HG02884 (cell line): ENCODE measurements at regions not wholly inside any gene's neighbourhood (a gene's known extent, or its start where the extent isn't known, plus 50 kb on each side); places are given as distances from the start of the nearest gene placed in this dataset.

Experiments used
- ATAC-seq: cut with Tn5 transposase; IDR thresholded peaks from one replicate; pipeline ENCODE4 v1.9.1; 2021; ENCODE audit warnings: mild to moderate bottlenecking, moderate library complexity; ENCODE audit not compliant: unreplicated experiment

DNA sequence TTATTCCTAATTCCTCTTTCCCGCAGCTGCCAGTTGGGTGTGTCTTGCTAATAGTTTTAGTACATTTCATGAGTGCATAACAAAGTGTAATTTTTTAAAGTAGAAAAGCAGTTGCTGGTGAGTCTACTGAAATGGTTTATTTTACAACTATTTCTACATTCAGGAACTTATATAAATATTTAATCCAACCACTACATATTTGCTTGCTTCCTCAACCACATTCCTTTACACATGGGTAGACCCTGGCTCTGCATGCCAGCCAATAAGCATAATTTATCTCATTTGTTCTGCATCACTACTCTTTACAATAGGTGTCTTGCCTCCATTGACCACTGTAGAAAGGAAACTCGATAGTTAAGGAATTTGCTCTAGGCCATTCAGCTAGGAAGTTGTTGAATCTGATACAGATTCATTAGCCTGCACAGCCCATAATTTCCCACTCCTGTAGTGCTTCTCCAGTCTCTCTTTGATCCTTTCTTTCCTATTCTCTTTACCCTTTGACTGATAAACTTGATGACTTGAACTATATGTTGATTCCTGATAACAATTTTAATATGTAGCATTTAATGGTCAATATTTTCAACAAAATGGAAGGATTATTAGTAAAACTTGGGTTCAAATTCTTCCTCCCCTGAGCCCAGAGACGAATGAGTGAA is 342.5 kb upstream of the ACTBL2 start:
- no peak for ATAC-seq

DNA sequence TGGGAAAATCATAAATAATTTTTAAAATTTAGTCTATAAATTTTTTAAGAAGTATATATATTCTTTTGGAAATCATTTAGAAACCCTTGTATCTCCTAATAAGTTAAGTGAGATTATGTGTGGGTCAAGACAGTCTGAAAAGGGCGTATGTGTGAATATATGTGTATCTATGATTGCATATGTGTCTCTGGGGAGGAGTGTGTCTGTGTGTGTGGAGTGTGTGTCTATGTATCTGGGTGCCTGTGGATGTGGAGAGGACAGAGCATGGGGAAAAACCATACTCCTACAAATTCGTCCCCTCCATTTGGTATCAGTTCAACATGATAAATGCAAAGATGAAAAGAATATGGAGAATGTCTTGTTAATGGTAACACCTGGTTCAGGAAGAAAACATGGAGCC is 342.0 kb upstream of the ACTBL2 start:
- ATAC-seq, result no peak

DNA sequence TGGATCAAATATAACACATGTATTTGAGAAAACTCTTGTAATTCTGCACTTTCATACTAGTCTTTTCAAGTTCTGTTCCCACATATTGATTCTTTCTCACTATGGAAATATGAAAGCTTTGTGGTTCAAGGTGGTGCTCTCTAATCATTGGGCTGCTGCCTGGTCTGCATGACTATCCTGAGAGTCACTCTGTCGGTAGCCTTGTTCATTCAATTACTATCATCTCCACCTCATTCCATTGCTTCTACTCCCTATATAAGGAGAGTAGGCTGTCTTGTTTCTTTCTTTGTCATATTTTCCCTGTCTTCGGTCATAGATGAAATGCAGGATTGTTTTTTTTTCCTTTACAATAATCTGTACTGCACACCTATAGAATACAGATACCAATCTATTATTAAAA is 341.4 kb upstream of the ACTBL2 start:
- no peak for ATAC-seq

DNA sequence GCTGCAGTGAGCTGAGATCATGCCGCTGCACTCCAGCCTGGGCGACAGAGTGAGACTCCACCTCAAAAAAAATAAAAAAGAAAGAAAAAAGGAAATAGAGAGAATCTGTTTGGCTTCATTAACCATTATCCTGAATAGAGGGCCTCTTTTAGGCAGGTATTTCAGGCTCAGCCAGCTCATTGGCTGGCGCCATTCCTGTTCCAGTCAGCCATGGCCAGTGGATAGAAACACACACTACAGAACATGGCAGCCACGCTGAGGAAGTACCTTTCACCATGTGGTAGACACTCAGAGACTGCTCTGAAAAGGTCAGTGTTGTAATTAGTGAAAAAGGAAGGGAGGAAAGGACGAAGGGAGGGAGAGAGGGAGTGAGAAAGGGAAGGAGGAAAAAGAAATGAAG is 340.0 kb upstream of the ACTBL2 start:
- no peak for ATAC-seq

DNA sequence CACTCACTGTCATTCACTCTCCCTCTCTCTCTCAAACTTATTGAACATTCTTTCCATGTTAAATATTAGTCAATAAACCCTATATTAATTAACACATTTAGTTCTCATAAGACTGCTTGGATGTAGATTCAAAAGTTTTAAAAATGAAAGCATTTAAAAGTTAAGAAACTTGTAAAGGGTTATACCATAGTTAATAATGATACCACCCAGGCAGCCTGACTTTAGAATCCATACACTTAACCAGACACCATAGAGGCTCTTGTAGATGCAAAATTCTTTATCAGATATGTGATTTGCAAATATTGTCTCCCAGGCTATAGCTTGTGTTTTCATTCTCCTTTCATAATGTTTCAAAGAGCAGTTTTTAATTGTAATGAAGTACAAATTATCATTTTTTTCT is 335.8 kb upstream of the ACTBL2 start:
- ATAC-seq, result no peak

DNA sequence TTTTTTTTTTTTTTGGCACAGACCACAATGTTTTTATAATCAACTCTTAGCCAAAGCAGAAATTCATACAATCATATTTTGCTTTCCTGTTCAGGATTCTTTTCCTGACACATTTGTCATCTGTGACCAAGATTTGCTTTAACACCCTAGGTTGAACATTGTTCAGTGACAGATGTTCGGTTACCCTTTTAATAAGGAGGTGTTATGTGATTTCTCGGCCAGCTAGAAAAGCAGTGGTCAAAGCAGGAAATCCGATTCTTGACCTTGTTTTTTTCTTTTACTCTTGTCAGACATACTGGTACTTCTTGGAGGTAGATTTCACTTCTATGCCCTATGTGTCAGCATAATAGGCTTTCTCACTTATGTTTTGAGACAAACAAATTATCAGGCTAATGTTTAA is 335.3 kb upstream of the ACTBL2 start:
- no peak for ATAC-seq

DNA sequence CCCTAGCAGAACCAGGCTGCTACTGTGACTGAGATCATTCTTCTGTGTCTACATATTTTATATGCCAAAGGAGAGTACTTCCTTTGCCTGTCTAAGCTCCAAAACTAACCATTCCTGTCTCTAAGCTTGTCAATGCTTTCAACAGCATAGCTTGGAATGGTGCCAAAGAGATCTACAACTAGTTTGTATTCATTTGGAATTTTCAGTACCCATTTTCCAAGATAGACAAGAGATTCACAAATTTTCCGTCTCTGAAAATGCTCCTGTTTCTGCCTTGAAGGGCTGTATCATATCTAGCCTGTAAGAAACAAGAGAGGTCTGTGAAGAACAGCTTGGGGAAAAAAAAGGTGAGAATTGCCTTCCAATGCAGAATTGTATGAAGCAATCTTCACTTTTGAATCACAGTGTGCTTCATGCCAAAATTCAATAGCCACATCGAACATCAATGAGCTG is 334.4 kb upstream of the ACTBL2 start:
- no peak for ATAC-seq

DNA sequence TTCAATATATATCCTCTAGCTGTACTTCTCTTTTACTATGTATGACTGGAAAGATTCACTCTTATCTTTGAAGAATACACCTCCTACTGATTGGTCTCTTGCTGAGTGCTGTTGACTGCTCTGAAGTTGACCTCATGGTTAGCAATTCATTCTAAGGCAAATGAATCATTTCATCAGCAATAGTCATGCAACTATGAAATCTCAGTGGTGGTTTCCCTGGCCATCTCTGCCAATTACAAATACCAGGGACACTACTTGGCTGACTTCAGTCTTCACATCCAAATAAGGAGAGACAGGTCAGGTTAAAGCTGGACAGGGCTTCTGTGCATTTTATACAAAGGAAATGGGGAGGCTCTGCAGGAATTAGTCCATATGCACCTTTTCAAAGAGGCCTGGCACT is 333.5 kb upstream of the ACTBL2 start:
- no peak for ATAC-seq

DNA sequence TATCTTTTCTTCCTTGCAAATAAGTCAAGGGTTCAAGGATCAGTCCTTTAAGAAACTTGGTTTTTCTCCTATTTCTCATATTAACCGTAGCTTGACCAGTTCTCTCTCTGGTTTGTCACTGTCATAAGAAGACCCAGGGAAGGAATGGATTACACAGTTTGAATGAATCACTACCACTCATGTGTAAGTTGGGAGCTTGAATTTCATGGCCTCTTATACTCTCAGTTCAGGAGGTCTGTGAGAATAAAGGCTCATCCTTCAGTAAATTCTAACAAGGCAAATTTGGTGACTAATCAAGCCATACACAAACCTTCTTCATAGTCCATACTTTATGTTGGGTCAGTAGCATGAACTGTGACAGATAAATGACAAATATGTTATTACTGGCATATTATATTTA is 323.1 kb upstream of the ACTBL2 start:
- ATAC-seq, result no peak

GRCh38 chr5:57805170-57805569 is 322.6 kb upstream of the ACTBL2 start:
- no peak for ATAC-seq

DNA sequence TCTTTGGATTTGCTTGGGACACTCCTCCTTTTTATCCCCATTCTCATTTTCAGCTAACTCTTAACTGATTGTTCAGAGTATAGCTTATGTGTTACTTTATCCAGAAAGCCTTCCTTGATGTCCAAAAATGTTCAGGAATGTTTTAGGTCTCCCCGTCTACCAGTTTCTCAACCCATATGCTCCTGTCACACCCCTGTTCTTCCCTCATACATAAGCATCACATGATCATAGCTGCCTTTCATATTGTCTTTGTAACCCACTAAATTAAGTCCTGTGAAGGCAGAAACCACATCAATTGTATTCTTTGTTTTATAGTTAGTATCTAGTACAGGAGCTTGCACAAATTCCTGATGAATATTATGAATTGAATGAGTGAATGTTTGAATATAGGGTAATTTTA is 321.9 kb upstream of the ACTBL2 start:
- ATAC-seq, result no peak

DNA sequence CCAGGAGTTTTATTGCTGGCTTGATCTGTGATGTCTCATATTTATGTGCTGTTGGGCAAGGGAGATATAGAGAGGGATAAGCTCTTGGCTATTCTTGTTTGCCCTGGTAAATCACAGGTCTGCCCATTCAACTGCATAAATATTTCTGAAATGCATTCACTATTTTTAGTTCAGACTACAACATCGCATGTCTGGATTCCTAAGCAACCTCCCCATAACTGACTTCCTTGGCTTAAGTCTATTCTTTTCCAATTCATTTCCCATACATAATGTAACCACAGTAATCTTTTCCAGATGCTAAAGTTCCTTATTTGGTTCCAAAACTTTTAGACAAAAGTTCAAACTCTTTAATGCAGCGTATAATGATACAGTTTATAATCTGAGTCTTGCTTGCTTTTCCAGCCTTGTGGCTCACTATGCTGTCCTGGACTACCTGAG is 321.4 kb upstream of the ACTBL2 start:
- ATAC-seq, result no peak

- no peak for ATAC-seq
These were observed 319.5 kb upstream of the ACTBL2 start for GRCh38 chr5:57802131-57802530.

GRCh38 chr5:57795203-57795602 is 312.6 kb upstream of the ACTBL2 start:
- ATAC-seq, result no peak

GRCh38 chr5:57791875-57792274 is 309.3 kb upstream of the ACTBL2 start:
- no peak for ATAC-seq

- ATAC-seq, result no peak
These were observed 303.3 kb upstream of the ACTBL2 start for GRCh38 chr5:57785946-57786345.

GRCh38 chr5:57784121-57784520 is 301.5 kb upstream of the ACTBL2 start:
- ATAC-seq, result no peak

GRCh38 chr5:57783693-57784092 is 301.1 kb upstream of the ACTBL2 start:
- ATAC-seq, result no peak

DNA sequence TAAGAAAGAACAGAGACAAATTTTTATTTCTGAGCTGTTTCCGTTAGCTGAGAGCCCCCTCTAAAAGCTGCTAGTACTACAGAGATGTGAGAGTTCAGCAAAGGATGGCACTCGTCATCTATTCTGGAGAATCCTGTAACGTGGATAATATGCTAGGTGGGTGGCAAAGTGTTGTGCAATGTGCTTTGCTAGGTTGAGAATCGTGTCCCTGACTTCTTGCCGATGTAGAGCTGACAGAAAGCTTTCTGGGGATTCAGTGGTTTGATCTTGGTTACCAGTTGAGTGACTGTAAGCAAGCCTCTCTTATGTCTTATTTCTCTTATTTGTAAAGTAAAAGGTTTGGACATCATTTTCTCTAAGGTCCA is 298.3 kb upstream of the ACTBL2 start:
- no peak for ATAC-seq

DNA sequence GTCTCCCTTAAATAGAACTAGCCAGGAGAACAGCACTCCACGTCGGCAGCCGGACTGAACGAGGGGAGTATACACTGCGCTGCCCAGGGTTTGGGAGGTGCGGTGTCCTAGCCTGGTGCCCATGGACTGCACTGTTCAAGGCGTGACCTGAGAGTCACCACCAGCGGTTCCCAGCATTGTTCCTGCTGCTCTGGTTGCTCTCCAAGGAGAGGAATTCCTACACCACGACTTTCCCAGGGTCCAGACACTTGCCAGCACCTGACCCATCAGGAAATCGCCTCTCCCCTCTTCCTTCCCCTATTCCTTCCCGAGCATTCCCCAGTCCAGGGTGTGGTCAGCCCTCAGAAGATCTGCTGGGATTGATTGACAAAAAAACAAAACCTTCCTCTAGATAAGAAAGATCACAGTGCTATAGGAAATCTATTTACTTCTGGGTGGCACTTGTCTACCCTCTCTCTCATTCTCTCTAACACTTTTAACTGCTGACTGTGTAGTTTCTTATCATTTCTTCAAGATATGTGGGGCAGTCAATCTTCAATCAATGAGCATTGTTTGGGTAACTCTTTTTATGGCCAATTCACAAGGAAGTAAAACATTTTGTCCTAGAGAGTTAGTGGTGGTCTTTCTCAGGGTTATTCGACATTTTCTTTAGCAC is 297.8 kb upstream of the ACTBL2 start:
- ATAC-seq, result no peak

DNA sequence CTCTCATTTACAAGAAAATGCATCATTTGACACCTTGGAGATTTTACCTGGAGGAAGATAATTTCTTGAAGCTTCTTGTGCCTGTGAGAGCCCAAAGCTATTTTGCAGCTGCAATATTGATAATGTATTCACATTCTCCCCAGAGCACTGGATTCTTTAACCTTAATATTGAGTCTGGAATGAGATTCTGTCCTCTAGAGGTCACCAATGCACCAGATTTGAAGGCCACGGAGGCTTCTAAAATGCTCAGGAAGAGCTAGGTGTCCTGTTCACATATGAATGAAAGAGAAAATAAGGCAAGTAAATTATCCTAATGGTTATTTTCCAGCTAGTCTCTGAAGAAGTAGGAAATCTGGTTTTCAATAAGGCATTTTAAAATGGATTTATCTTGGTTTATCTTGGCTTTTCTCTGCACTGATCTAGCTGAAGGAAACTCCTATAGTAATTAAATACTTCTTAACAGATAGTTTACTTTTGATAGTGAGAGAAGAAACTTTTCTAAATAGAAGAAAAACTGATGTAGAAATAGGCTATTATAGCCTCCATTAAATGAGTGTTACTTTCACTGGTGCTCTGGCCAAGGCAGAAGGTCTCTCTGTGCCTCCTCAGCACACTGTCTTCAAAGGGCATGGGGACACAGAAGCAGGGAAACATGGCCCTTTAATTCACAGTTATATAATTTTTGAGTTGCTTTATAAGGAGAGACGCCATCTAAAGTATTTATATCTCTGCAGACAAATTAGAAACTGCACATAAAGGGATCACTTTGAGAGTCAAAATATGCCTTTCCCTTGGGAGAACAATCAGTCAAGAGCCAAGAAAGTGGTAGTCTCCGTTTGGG is 297.0 kb upstream of the ACTBL2 start:
- no peak for ATAC-seq

DNA sequence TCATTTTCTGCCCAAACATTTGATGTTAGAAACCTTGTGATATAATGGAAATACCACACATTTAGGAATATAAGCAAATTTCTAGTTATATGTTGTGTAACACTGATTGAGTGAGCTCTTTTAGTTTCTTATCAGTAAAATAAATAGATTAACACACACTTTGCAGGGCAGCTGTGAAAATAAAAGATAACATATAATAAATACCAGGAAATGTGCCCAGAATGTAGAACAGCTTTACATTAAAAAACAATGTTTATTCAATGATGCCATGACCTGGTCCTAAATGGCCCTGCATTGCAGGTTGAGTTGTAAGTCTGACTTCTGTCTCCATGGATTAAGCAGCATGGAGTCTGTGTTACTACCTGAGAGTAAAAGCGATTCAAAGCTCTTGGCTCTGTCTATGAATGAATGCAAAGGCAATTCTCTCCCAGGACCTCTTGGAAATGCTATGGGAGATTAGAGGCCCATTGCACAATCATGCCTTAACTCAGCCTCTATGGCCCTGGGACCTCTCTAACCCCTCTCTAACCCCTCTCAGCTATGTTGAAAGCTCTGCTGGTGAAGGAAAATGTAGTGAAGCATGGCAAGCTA is 296.0 kb upstream of the ACTBL2 start:
- ATAC-seq, result no peak
